HuH-7 (cell line): ENCODE measurements at regions not wholly inside any gene's neighbourhood (a gene's known extent, or its start where the extent isn't known, plus 50 kb on each side); places are given as distances from the start of the nearest gene placed in this dataset.

Source experiments
- DNase-seq: peaks from one replicate; pipeline ENCODE4 v3.0.0; 2011; ENCODE audit warnings: low spot score

DNA sequence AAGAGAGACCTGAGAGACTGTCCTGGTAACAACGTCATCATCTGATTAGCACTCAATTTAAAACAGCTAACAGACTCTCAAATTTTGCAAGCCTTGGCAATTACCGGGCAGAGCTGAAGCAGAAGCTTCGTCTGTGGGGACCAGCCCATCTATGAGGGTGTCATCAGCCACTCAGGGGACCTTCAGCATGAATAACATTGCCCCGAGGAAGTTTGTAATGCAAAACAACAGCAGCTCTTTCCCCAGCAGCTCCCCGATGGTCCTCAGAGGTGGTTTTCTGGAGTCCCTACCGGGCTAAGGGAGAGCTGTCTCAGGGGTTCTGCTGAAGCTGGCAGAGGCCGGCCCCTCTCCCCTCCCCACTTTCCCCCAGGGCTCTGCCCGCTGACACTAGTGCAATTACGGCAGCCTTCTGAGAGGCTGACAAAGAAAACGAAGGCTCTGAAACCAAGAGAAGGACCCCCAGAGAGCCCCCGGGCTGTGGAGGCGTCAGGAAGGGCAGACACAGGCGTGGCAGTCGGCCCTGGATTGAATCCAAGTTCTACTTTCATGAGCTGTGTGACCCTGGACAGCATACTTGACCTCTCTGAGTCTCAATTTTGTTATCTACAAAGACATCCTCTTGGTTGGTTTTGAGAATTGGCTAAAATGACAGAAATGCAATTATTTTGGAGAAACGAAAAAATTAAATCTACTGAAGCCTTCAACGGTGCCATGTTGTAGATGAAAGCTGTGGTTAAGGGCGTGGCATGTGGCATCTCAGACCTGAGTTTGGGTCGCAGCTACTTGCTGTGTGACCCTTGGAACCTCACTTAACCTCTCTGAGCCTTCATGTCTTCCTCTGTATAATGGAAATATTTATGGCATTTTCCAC lies 102.1 kb upstream of the TLE3 start:
- no peak for DNase-seq

DNA sequence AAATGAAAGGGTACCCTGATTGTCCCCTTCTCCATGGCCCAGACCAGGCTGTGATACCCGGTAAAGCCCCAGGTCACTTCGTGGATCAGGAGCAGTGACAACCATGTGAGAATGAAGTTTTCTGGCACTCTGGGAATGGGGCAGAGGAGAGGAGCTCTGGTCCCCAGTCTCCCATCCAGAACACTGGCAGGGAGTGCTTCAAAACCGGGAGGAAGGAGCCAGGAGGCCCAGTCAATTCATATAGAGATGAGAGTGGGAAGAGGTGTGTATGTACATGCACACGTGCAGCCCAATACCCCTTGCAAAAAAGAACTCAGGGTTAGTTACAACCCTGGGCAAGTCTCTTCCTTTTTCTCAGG lies 101.4 kb upstream of the TLE3 start:
- no peak for DNase-seq

- DNase-seq, result no peak
Observed at GRCh38 chr15:70198441-70199123, 100.9 kb upstream of the TLE3 start.

- DNase-seq, result peak; percentile 82
Observed at GRCh38 chr15:70197945-70198361, 100.2 kb upstream of the TLE3 start.

GRCh38 chr15:70197318-70197944 lies 99.7 kb upstream of the TLE3 start:
- no peak for DNase-seq

DNA sequence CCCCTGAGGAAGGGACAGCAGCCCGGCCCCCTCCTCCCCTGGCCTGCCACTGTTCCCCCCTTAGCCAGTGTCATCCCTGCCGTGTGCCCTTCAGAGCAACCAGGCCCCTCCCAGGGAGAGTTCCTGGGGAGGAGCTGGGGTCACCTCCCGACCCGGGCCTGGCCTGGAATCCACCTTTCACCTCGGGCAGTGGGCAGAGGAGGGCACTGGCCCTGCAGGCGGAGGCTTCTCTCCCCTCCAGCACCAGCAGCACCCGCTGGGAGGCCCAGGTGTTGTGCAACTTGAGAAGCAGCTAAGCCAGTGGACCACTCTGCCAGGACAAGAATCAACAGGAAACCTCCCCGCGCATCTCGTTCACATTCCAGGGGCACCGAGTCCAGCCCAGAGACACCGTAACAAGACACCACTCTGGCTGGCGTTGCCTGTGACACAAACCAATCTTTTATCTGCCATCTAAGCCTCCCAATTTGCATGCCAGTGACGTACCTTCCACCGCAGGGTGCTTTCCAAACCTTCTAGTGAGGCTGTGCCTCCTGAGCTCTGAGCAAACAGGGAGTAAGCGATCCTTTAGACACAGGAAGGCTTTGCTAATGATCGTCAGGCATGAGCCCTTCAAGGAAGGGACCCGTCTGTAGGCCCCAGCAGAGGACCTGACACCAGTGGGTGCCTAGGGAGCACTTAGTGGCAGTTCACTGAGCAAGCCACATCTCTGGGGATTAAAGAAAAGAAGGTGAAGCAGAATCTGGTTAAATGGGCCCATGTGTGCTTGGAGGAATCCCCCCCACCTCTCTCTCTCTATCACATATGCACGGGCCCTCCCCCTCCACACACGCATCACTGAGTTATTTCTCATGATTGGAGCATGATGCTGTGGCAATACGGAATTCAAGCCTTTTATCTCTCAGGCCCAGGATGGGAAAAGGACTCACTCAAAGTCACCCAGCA lies 98.9 kb upstream of the TLE3 start:
- peak; percentile 80 for DNase-seq

DNA sequence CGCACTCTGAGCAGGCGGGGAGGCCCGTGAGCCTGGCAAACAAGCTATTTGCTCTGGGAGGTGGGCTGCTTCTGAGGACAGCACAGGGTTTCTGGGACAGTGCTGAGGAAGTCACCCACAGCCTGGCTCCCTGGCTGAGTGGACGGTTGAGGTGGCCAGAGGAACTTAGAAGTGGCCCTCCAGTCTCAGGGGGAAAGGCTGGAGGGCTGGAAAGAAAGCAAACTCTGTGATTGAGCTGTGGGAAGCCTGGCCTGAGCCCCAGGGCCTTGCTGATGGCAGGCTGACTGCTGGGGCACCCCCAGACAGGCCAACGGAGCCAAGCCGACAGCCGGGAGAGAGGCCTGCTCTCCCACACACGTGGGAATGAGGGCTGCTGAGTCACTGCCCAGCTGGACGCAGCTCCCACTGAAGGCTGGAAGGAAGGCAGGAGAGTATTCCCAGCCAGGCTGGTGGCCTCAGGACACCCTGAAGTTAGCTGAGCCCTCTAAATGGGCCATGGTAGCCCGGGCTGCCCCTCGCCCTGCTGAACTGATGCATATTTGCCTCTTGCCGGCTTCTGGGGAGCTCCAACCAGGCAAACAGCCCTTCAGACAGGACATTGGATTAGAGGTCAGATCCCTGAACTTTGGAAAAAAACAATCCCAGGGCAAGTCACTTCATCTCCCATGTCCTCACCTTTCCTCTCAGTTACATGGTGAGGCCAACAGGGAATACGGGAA lies 98.0 kb upstream of the TLE3 start:
- peak; percentile 37 for DNase-seq

DNA sequence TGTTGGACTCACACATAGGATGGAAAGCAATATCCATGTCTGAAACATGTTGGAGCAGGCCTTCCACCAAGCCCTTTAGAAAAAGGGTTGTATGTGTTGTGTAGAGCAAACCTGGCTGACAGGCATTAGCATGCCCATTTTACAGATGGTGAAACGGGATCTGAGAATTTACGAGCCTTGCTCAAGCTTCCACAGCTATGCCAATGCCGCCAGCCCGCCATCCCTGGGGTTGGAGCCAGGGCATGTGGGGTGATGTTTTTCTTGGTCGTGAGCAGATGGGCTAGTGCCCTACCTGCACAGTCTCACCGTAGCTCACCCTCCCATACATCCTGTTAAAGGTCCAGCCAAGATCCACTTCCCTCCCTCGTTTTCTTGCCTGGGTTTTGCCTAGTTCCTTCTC lies 97.5 kb upstream of the TLE3 start:
- DNase-seq, result no peak

- no peak for DNase-seq
Observed at GRCh38 chr15:70194266-70194665, 96.5 kb upstream of the TLE3 start.

DNA sequence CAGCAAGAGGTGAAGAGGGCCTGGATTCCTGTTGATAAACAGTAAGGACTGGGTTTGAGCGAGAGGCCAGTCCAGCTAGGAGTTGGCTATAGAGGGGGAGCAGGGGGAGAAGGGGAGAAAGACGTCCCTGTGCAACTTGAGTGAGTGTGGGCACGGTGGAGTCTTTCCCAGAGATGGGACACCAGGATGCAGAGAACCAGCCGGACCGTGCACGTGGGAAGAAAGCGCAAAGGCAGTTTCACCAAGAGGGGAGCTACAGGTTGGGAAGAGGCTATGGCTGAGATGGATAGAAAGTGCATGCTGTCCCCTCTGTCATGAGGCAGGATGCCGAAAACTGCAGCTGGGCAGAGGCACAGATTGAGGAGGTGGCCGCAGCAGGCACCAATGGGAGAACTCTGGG lies 96.0 kb upstream of the TLE3 start:
- no peak for DNase-seq

DNA sequence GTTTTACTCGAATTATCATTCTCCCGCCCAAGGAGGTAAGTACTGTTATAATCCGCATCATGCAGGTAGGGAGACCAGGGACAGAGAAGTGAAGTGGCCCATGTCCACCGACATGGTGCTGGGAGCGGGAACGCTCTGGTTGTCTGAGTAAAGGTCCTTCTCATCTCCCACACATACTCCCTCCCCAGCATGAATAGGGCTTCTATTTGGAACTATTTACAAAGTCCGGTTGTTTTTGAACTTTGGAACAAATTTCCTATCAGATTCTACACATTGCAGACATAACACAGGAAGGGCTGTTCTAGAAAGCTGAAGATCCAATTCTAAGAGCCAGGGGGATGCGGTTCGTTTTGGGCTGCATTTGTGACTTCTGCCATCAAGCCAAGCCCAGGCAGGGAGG lies 94.8 kb upstream of the TLE3 start:
- DNase-seq, result peak; percentile 69

GRCh38 chr15:70192041-70192440 lies 94.3 kb upstream of the TLE3 start:
- no peak for DNase-seq

DNA sequence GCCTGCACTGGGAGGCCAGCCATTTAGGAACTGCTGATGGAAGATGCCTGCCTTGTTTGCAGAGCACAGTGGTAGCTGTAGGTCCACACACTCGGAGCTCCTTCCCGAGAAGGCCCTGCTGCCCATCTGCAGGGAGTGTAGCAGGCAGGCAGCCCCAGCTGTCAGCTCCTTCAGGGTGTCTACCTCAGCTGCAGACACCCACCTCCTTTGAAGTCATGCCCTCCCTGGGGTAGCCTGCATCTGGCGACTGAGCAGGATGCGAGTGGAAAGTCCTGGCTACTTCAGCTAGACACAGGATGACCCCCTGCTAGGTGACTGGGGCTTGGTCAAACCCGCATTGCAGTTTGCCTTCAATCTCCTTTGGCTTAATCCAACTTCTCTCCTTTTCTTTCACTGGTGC lies 93.2 kb upstream of the TLE3 start:
- no peak for DNase-seq

DNA sequence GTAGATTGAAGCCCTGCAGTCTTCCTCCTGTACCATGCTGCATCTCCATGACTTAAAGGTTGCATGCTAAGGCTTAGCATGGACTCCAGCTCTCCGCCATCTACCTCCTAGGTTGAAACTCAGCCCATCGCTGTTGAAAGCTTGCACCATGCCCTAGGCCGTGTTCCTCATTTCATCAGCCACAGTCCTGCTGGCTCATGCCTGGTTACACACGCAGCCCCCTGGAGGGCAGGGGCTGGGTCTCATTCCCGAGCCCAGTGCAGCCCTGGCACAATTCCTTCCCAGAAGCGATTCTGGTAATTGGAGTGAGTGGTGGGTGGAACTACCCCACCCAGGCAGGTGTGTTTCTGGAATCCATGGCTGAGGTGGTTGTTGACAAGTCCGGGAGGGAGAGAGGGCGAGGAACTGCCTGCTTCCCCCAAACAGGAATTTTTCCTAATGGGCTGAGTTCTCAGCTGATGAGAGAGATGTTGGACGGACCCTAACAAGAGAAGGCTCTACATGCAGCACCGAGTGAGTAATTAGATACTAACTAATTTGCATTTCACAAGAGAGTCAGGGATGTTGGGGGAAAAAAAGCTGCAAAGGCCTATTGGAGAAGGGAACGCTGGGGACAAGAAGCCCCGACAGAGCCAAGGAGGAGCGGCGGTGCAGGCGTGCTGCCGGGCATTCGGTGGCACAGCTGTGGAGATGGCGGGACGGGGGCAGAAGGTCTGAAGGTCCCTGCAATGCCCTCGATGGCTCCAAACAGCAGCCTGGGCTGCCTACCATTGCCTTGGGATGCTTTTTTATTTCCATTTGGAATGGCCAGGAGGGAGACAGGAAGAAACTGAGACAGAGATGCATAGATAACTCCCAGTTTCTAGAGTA lies 92.3 kb upstream of the TLE3 start:
- no peak for DNase-seq

DNA sequence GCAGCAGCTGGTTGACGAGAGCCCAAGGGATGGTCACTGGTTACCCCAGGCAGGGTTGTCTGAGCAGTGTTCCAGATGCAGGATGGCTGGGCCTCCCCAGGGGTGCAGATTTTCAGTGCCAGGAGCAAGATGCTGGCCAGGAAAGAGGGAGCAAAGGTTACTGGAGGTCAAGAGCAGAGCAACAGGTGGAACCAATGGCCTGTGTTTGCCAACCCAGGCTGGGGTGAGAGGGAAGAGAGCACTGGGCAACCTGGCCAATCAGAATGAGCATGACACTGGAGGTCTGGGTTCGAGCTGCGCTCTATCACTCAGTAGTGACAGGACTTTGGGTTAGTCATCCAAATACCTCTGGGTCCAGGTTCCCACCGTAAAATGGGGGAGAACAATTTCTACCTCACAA lies 90.6 kb upstream of the TLE3 start:
- no peak for DNase-seq

DNA sequence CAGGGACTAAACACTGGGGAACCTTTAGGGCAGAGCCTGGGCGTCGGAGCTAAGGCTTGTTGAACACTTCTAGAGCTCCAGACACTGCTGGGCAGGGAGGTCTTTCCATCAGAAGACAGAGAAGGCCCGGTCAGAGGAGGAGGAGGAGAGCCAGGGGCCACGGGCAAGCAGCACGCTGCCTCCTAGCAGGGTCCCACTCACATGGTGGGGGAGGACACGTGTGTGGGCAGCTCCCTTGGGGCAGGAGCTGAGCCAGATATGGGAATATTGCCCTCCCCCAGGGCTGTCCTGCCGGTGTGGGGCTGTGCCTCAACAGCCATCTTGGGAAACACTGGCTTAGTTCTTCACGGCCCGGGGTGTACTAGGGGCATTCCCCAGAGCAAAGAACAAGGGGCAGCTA lies 89.6 kb upstream of the TLE3 start:
- no peak for DNase-seq

- DNase-seq, result no peak
Observed at GRCh38 chr15:70186152-70186551, 88.4 kb upstream of the TLE3 start.

DNA sequence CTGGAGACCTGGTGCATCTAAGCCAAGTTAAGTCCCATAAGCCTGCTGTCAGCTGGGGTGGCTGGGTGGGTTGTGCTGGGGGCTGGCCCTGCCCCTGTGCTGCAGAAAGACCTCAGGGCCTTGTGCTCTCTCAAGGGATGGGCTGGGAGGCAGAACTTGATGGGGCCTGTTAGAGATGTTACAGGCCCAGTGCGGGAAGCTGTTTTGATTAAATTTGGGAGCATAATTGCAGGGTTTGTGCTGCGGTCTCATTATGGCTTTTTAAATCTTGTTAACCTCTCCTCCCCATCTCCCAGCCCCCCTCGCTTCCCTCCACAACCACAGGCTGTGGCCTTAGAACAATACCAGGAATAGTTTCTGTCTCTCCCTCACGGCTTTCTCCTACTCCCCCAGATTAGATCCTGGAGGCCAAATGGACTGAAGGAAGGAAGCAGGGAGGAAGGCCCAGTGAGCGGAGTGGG lies 87.6 kb upstream of the TLE3 start:
- no peak for DNase-seq

- DNase-seq, result peak; percentile 50
Observed at GRCh38 chr15:70182858-70183695, 85.4 kb upstream of the TLE3 start.
